ENCODE measurements at regions not wholly inside any gene's neighbourhood (a gene's known extent, or its start where the extent isn't known, plus 50 kb on each side); places are given as distances from the start of the nearest gene placed in this dataset.

DNA sequence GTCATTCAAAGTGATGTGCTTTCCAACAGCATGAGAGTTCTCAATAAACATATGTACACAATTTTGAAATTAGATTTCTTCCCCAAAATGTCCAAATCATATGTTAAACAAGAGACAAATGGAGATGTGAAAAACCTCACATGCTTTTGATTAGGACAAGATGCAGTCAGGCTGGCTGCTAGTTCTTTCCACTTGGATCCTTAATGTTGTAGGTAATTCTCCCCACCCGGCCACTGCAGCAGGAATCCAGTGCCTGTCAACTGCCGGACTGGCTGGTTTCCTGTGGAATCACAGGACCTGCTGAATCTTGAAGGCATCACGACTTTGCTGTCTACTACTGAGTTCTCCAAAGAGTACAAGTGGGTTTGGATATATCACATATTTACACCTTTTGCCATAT lies 138.6 kb upstream of the AKR1E2 start:
- Histone ChIP-seq H3K27ac (no peak overlapping the region), H3K27me3 (no peaks in the 10 kb centered on the region), H3K4me1 (peaks cover 9% of the 10 kb centered on the region), H3K36me3 (no peaks in the 10 kb centered on the region), H3K9me3 (replicated peaks) (no peaks in the 10 kb centered on the region), H3K4me3 (no peak overlapping the region)
- DNase-seq = no peak

DNA sequence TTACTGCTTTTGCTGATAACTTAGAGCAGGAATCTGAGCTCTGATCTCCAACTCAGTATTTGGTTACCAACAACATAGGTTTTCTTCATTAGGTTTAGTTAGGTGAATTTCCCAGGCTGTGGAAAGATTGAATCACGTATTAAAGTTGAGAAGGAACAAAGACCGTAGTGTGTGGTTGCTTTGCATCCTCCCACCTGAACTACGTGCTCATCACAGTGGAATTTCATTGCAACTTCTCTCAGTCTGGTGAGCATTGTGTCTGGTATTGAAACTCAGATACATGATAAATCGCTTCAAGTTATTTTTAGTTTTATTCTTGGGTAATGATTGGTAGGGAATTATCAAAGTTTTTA lies 139.4 kb upstream of the AKR1E2 start:
- DNase-seq = no peak
- Histone ChIP-seq H3K9me3 (replicated peaks) (no peaks in the 10 kb centered on the region), H3K36me3 (no peaks in the 10 kb centered on the region), H3K27ac (no peak overlapping the region), H3K27me3 (no peaks in the 10 kb centered on the region), H3K4me1 (peaks cover 9% of the 10 kb centered on the region), H3K4me3 (no peak overlapping the region)

DNA sequence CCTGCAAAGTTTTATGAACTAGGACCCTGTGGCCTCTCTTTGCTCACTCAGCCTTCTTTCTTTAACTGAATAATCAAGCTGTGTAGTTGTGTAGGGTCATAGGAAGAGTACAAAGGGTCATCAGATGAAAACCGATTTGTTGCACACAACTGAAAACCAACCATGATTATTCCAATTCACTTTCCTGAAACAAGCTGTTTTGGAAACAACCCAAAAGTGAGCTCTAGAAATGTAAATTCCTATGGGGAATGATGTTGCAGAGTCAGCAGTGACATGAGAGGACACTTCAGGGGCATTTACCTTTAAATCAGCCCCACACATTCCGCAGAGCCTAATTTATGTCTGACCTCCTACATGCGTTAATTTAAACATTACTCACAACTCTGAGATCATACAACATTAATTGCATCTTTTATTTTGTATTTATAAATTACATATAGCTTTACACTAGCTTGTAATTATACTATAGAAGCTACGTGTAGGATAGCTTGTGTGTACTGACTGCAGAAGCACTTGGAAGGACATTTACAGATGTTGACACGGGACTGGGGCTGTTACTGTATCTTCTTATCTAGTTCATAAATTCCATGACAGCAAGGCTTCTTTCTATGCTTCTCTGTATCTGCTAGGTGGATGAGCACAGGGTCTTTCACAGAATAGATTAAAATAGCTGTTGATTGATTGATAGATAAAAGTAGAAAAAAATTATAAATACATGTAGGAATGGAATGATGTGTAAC lies 139.9 kb upstream of the AKR1E2 start:
- DNase-seq = no peak
- Histone ChIP-seq H3K9me3 (replicated peaks) (no peaks in the 10 kb centered on the region), H3K27ac (no peak overlapping the region), H3K27me3 (no peaks in the 10 kb centered on the region), H3K4me1 (peaks cover 9% of the 10 kb centered on the region), H3K36me3 (no peaks in the 10 kb centered on the region), H3K4me3 (no peak overlapping the region)

DNA sequence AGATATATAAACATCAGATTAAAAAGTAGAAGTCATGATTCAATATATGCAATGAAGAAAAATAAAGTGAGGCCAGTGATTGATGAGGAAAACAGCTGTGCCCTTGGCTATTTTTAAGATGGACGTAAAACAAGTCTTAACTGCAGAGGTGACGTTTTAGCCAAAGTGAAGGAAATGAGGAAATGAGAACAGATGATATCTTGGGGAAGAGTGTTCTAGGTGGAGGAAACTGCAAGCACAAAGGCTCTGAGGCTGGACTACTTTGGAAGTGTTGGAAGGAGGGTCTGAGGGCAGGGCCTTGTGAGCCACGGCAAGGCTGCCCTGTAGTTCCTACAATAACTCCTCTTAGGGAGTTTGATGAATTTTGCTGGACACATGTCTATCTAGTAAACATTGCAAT lies 140.5 kb upstream of the AKR1E2 start:
- DNase-seq = no peak
- H3K27ac ChIP-seq = no peak overlapping the region

DNA sequence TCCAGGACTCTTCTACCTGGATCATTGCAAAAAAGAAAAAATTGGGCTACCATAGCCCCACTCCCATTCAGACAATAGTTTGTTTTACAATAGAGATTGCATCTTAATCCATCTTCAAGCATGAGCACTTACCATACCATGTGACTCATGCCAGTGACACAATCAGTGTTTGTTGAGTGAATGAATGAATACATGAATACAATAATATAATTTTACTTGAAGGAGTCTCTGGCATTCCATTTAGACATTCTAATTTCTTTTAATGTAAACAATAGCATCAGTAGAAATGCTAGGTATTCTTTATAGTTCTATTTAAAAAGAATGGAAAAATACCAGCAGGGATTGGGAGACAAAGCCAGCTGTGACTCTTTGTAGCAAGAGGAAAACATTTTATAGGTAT lies 141.6 kb upstream of the AKR1E2 start:
- H3K4me1 ChIP-seq = peaks cover 9% of the 10 kb centered on the region
- H3K36me3 ChIP-seq = no peaks in the 10 kb centered on the region
- H3K27me3 ChIP-seq = no peaks in the 10 kb centered on the region
- H3K4me3 ChIP-seq = no peak overlapping the region
- no peak for DNase-seq
- H3K27ac ChIP-seq = no peak overlapping the region
- H3K9me3 ChIP-seq (replicated peaks) = no peaks in the 10 kb centered on the region

More for the DNA sequence above, 140.5 kb upstream of the AKR1E2 start:
- no peak overlapping the region for H3K4me3 ChIP-seq
- H3K36me3 ChIP-seq = no peaks in the 10 kb centered on the region
- no peaks in the 10 kb centered on the region for H3K9me3 ChIP-seq (replicated peaks)
- H3K4me1 ChIP-seq = peaks cover 9% of the 10 kb centered on the region
- no peaks in the 10 kb centered on the region for H3K27me3 ChIP-seq

DNA sequence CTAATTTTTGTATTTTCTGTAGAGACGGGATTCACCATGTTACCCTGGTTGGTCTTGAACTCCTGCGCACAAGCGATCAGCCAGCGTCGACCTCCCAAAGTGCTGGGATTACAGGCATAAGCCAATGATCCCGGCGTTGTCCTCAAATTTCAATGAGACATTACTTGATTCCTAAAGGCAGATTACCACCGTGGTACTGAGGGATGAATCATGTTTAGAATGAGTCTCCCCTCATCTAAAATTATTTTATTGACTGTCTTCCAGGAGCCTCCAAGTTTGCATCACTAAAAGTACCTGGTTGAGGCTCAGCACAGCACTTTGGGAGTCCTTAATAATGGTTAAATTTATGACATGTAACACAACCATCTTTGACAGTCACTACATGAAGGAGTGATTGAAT lies 142.2 kb upstream of the AKR1E2 start:
- no peaks in the 10 kb centered on the region for H3K36me3 ChIP-seq
- no peaks in the 10 kb centered on the region for H3K9me3 ChIP-seq (replicated peaks)
- H3K27me3 ChIP-seq = no peaks in the 10 kb centered on the region
- H3K27ac ChIP-seq = no peak overlapping the region
- H3K4me1 ChIP-seq = peaks cover 9% of the 10 kb centered on the region
- no peak overlapping the region for H3K4me3 ChIP-seq
- DNase-seq = no peak

DNA sequence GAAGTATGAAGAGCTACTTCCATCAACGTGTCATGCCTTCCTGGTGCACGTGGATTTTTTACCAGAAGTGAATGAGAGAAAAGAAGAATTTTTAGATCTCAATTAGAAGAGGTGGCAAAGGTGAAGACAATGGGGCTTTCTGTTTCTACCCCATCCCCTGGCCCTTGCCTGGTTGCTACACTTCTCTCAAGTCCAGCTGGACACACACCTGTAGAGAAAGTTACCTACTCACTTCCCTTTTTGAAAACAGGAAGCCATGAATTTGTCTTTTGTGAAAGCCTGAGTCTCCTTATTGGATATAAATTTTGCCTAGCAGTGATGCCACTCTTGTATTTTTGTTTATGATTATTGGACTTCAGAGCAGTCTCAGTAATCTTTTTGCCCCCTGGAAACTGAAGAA lies 142.9 kb upstream of the AKR1E2 start:
- H3K27ac ChIP-seq = no peak overlapping the region
- no peaks in the 10 kb centered on the region for H3K27me3 ChIP-seq
- no peaks in the 10 kb centered on the region for H3K36me3 ChIP-seq
- H3K4me1 ChIP-seq = peaks cover 6% of the 10 kb centered on the region
- H3K9me3 ChIP-seq (replicated peaks) = no peaks in the 10 kb centered on the region
- H3K4me3 ChIP-seq = no peak overlapping the region
- DNase-seq = no peak

DNA sequence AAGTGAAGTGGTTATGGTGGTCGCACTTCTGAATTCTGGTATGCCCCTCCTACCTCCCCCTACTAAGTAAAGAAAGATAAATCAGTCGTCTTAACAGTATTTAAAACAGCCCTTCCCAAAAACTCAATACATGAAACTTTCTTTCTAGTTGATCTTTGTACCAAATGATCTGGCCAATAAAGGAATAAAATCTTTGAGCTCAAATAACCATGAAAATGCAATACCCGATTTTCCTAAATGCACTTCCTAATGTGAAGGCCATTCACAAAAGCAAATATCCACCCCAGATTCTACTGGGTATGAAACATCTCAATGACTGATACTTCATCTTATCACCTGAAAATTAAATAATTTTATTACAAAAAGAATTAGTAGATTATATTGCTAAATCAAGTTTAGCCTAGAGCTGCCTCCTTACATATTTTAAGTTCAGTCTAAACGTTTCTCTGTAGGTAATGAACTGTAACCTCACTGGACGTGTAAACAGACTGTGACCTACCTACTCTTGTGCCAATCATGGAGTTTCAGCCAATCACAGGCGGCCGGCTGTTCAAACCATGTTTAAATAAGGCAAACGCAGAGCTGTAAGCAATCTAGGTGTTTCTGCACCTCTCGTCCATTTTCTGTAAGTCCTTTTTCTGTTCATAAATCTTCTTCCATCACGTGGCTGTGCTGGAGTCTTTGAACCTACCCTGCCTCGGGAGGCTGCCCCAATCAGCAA lies 146.9 kb upstream of the AKR1E2 start:
- DNase-seq = no peak
- Histone ChIP-seq H3K4me3 (no peak overlapping the region), H3K27me3 (no peaks in the 10 kb centered on the region), H3K4me1 (no peaks in the 10 kb centered on the region), H3K36me3 (no peaks in the 10 kb centered on the region), H3K27ac (no peak overlapping the region), H3K9me3 (replicated peaks) (no peaks in the 10 kb centered on the region)

DNA sequence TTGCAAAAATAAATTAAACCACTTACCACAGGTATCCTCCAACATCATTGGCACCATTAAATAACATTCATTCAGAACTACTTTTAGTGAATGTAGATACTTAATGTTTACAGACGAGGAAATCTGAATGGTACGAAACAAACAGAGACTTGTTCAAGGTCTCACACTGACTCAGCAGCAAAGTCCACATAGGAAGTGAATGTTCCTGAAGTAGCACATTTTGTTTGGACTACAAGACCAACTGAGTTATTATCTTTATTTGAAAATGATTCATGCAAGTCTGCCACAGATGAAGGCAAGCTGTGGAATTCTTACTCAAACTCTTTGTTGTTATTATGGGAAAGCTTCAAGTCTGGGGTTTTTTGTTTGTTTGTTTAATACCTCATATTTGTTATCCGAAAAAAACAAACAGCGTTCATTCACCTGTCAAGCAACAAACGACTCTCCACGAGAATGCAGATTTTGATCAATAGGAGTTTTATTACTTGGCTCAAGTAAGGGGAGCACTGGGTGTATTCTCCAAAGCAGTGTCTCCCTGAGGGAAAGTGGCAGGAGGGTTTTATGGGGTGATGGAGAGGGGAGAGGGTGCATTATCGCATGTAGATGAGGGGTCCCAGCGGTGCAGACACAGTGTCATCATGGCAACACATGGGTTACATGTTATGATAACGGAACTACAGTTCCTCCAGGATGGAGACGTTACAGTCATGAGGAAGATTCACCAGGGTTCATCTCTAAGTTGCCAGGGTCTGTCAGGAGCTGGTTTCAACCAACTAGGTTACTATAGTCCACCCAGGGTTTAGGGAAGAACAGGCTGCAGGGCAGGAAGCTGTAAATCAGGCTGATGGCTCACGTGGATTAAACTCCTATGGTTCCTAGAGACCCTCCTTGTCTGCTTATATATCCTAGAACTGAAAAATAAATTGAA lies 147.7 kb upstream of the AKR1E2 start:
- Histone ChIP-seq H3K27ac (no peak overlapping the region), H3K4me3 (no peak overlapping the region)

DNA sequence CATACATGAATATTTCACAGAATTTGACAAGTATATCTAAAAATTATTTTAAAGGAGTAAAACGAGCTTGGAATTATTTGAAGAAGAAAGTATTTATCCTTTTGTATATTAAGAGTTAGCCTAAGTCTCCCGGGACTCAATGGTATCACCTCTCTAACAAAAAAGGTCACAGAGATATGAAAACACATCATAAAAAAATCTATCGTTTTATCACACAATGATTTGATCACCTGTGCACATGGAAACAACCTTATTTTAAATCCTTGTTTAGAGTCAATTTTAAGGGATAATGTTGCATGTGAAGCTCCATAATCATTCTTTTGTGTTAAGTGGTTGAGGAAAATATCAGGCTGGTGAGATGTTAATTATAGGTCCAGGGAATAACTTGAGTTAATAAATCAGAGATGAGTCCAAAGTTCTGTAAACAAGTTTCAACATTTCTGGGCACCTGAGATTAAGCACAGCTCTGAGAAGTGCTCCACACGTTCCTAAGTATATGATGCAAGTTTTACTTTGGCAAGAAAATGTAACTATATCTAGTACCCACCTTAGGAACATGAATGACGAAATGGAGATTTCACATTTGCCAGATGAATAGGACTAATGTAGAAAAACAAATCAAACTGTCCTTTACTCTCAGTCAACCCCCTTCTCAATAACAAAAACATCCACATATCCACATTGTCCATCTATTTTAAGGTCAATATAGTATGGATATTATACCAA lies 148.5 kb upstream of the AKR1E2 start:
- DNase-seq = no peak
- no peaks in the 10 kb centered on the region for H3K36me3 ChIP-seq
- no peaks in the 10 kb centered on the region for H3K27me3 ChIP-seq
- no peak overlapping the region for H3K4me3 ChIP-seq
- no peaks in the 10 kb centered on the region for H3K4me1 ChIP-seq
- no peaks in the 10 kb centered on the region for H3K9me3 ChIP-seq (replicated peaks)
- no peak overlapping the region for H3K27ac ChIP-seq

More for the DNA sequence above, 147.7 kb upstream of the AKR1E2 start:
- DNase-seq = no peak
- H3K9me3 ChIP-seq (replicated peaks) = no peaks in the 10 kb centered on the region
- no peaks in the 10 kb centered on the region for H3K4me1 ChIP-seq
- H3K27me3 ChIP-seq = no peaks in the 10 kb centered on the region
- H3K36me3 ChIP-seq = no peaks in the 10 kb centered on the region

DNA sequence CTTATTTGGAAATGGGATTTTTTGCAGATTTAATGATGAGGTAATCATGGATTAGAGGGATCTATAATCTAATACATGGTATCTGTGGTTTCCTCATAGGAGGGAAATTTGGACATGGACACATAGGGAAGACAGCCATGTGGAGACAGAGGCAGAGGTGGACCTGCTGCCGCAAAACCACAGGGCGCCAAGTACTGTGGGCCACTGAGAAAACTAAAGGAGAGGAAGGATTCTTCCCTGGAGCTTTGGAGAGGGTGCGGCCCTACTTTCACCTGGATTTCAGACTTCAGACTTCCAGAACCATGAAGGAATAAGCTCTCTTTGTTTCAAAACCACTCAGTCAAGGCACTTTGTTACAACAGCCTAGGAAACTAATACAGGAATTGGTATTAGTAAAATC lies 149.4 kb upstream of the AKR1E2 start:
- Histone ChIP-seq H3K36me3 (no peaks in the 10 kb centered on the region), H3K27me3 (no peaks in the 10 kb centered on the region), H3K4me1 (no peaks in the 10 kb centered on the region), H3K27ac (no peak overlapping the region), H3K9me3 (replicated peaks) (no peaks in the 10 kb centered on the region), H3K4me3 (no peak overlapping the region)
- no peak for DNase-seq

DNA sequence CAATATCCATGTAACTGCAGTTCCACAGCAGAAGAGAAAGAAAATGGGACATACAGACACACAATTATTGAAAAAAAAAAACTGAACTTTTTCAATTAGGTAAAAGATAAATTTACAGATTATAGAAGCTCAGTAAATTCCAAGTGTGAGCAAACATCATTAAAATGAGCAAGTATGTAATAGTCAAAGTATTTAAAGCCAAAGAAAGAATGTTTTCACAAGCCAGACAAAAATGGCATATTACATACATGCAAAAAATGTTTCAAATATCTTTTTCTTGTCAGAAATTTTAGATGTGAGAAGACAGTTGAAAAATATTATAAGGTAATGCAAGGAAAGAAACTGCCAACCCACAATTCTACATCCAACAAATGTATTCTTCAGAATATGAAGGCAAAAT lies 150.2 kb upstream of the AKR1E2 start:
- Histone ChIP-seq H3K36me3 (no peaks in the 10 kb centered on the region), H3K27ac (no peak overlapping the region), H3K4me1 (no peaks in the 10 kb centered on the region), H3K27me3 (no peaks in the 10 kb centered on the region), H3K9me3 (replicated peaks) (no peaks in the 10 kb centered on the region), H3K4me3 (no peak overlapping the region)
- DNase-seq = no peak

DNA sequence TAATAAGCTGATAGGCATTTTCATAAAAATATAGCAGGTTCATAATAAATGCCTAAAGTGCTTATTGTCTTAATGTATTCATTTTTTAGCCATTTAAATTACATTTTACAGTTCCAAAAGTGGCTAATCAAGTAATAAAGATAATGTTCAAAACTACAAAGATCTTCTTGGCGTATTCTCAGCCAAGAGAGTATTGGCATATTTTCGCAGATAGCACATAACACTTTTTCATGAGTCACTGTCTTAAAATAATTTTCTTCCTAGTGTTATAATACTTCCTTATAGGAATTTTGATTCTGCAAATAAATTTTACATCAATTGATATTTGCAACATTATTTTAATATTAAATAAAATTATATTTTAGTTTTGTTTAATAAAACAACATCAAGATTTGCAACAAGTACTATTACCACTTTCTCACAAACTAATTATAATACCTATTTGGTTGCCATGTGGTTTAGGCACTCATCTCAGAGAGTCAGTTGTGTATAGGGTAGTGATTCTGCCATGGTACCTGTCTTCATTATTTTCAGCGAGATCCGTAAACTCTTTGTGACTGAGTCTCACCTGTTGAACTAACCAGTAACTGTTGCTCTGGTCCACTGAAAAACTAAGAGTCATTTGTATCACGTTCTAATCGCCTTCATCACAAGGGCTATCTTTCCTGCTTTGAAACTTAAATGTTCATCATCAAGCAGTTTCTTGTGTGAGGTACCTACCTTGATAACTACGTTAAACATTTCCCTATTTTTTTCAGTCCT lies 152.5 kb upstream of the AKR1E2 start:
- H3K4me1 ChIP-seq = no peaks in the 10 kb centered on the region
- no peaks in the 10 kb centered on the region for H3K27me3 ChIP-seq
- H3K36me3 ChIP-seq = no peaks in the 10 kb centered on the region
- no peaks in the 10 kb centered on the region for H3K9me3 ChIP-seq (replicated peaks)
- no peak overlapping the region for H3K4me3 ChIP-seq
- no peak overlapping the region for H3K27ac ChIP-seq
- no peak for DNase-seq

DNA sequence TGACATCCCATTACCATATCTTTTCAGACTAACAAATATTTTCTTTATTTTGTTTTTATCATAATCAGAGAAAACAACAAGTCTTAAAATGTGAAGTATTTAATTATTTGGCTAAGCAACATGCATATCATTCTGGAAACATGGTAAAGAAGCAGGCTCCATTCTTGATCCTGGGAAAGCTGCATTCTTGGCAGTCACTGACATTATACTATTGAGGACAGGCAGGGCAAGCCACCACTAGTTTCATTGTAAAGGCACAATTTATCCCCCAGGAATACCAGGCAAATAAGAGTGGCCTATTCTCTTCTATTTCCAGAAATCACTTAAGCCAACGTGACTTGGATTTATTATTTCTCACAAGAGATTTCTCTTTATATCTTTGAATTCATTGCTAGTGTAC lies 153.8 kb upstream of the AKR1E2 start:
- no peak for DNase-seq
- no peak overlapping the region for H3K27ac ChIP-seq
- H3K9me3 ChIP-seq (replicated peaks) = no peaks in the 10 kb centered on the region
- no peaks in the 10 kb centered on the region for H3K36me3 ChIP-seq
- no peak overlapping the region for H3K4me3 ChIP-seq
- H3K27me3 ChIP-seq = no peaks in the 10 kb centered on the region
- no peaks in the 10 kb centered on the region for H3K4me1 ChIP-seq
